HepG2 (cell line): ENCODE measurements at regions not wholly inside any gene's neighbourhood (a gene's known extent, or its start where the extent isn't known, plus 50 kb on each side); places are given as distances from the start of the nearest gene placed in this dataset.

Source experiments
- ATAC-seq: fragments of 200-7000 bp; cut with Tn5 transposase; 3 replicates; pipeline ENCODE4 v1.9.1; 2020; ENCODE audit warnings: mild to moderate bottlenecking, moderate library complexity
- BruUV-seq: library from RNA; stranded (reverse); fragments of 400-500 nt; replicated peaks from 2 replicates; lab custom pipeline; 2021; lab: Mats Ljungman, UMichigan
- CTCF ChIA-PET: fragments of 300-600 bp; formaldehyde crosslinking; extraction: SDS; loops from one replicate; lab custom pipeline; 2021; ENCODE audit warnings: low total read pairs, inconsistent platforms, low intra/inter-chr PET ratio; lab: Yijun Ruan, JAX
- POLR2A ChIA-PET: fragments of 350-600 bp; sonication (Branson Sonifier 250); formaldehyde crosslinking; loops from one replicate; lab custom pipeline; 2020; ENCODE audit warnings: antibody characterized with exemption, inconsistent platforms; lab: Yijun Ruan, JAX
- DNase-seq: peaks from one replicate; pipeline ENCODE4 v3.0.0-alpha.2; 2015; ENCODE audit warnings: low spot score
- FAIRE-seq: peaks from 3 replicates; lab custom pipeline; 2011; peaks lifted over from hg19 to GRCh38; lab: Jason Lieb, UNC
- H2AFZ ChIP-seq: one replicate; pipeline ENCODE4 v1.6.1; 2011; ENCODE audit warnings: low read length, inconsistent platforms
- H3K27ac ChIP-seq: fragments of 300-600 bp; 3 replicates; pipeline ENCODE4 v1.8.0; 2011; ENCODE audit warnings: mixed run types, mild to moderate bottlenecking, mixed read lengths, low read length, inconsistent platforms; ENCODE audit not compliant: insufficient read depth; ENCODE audit errors: extremely low read length
- H3K27me3 ChIP-seq, 2 experiments: fragments of 200-600 bp in 1 of 2; 2 replicates in 1 of 2; 3 replicates in 1 of 2; pipeline versions ENCODE4 v1.6.0 to v1.8.0; 2011; ENCODE audit warnings: low read length in 2 of 2, mild to moderate bottlenecking in 2 of 2, moderate library complexity in 2 of 2, inconsistent platforms in 1 of 2; ENCODE audit not compliant: insufficient read depth in 2 of 2, control insufficient read depth in 1 of 2
- H3K36me3 ChIP-seq, 2 experiments: fragments of 200-600 bp in 1 of 2; replicated peaks in 1 of 2; 2 replicates in 1 of 2; 3 replicates in 1 of 2; pipeline versions ENCODE4 v1.5.1 to v1.8.0; 2011; ENCODE audit warnings: low read length in 2 of 2, inconsistent platforms in 1 of 2; ENCODE audit not compliant: insufficient read depth in 2 of 2, control insufficient read depth in 1 of 2
- H3K4me1 ChIP-seq: 2 replicates; pipeline ENCODE4 v1.5.1; 2012; ENCODE audit warnings: low read length, inconsistent platforms; ENCODE audit not compliant: insufficient read depth
- H3K4me2 ChIP-seq: 2 replicates; pipeline ENCODE4 v1.6.0; 2011; ENCODE audit warnings: low read depth, low read length, inconsistent platforms
- H3K4me3 ChIP-seq, 3 experiments: fragments of 200-600 bp in 1 of 3; sonication (generic), shearing (Covaris generic) in 1 of 3; replicated peaks in 1 of 3; 2 replicates each; pipeline ENCODE4 v1.5.1; 2011 to 2016; ENCODE audit warnings: low read length in 3 of 3, inconsistent platforms in 2 of 3, low read depth in 2 of 3, mild to moderate bottlenecking in 2 of 3, control low read depth in 1 of 3, mixed read lengths in 1 of 3; ENCODE audit not compliant: insufficient read depth in 1 of 3
- H3K79me2 ChIP-seq: one replicate; pipeline ENCODE4 v1.6.1; 2011; ENCODE audit warnings: low read length, inconsistent platforms; ENCODE audit not compliant: insufficient read depth
- H3K9ac ChIP-seq: 2 replicates; pipeline ENCODE4 v1.6.0; 2011; ENCODE audit warnings: mild to moderate bottlenecking, low read depth, low read length, inconsistent platforms; ENCODE audit not compliant: insufficient read depth
- H3K9me3 ChIP-seq: 2 replicates; pipeline ENCODE4 v1.5.1; 2012; ENCODE audit warnings: mild to moderate bottlenecking, low read length
- H4K20me1 ChIP-seq: 2 replicates; pipeline ENCODE4 v1.6.0; 2011; ENCODE audit warnings: inconsistent platforms, mild to moderate bottlenecking, low read length, moderate library complexity; ENCODE audit not compliant: insufficient read depth
- AHDC1 ChIP-seq: sonication (generic); formaldehyde crosslinking; IDR thresholded peaks from 2 replicates; pipeline ENCODE4 v1.5.1; 2020; ENCODE audit warnings: mild to moderate bottlenecking, missing genetic modification reagents, borderline replicate concordance
- BCL6 ChIP-seq: IDR thresholded peaks from 2 replicates; pipeline ENCODE4 v1.6.1; 2016; ENCODE audit warnings: missing genetic modification reagents, missing compliant biosample characterization
- CREB1 ChIP-seq, 2 experiments: fragments of 450-650 bp in 1 of 2; IDR thresholded peaks; 2 replicates each; pipeline ENCODE4 v1.6.1; 2016 to 2017; ENCODE audit warnings: control low read depth in 1 of 2, mild to moderate bottlenecking in 1 of 2, missing compliant biosample characterization in 1 of 2, missing genetic modification characterization in 1 of 2
- MIXL1 ChIP-seq: IDR thresholded peaks from 2 replicates; pipeline ENCODE4 v1.6.1; 2016
- MTF1 ChIP-seq: sonication (generic); formaldehyde crosslinking; IDR thresholded peaks from 2 replicates; pipeline ENCODE4 v1.5.0; 2020; ENCODE audit warnings: missing genetic modification reagents
- NR2F2 ChIP-seq: IDR thresholded peaks from 2 replicates; pipeline ENCODE4 v1.6.1; 2012; ENCODE audit warnings: low read depth, inconsistent platforms, borderline replicate concordance
- PBX3 ChIP-seq: sonication (generic); formaldehyde crosslinking; IDR thresholded peaks from 2 replicates; pipeline ENCODE4 v1.8.1; 2023; ENCODE audit warnings: missing genetic modification reagents, inconsistent platforms, borderline replicate concordance
- PHF5A ChIP-seq: IDR thresholded peaks from one replicate; pipeline ENCODE4 v1.6.1; 2018; ENCODE audit warnings: low read depth, missing genetic modification reagents; ENCODE audit not compliant: unreplicated experiment
- SUZ12 ChIP-seq: fragments of 150-350 bp; IDR thresholded peaks from 2 replicates; pipeline ENCODE4 v1.6.1; 2014; ENCODE audit warnings: low read depth, low read length
- TMF1 ChIP-seq: sonication (generic); formaldehyde crosslinking; IDR thresholded peaks from 2 replicates; pipeline ENCODE4 v1.8.1; 2022; ENCODE audit warnings: low read depth, missing genetic modification reagents
- ZBTB3 ChIP-seq: sonication (generic); formaldehyde crosslinking; IDR thresholded peaks from 2 replicates; pipeline ENCODE4 v1.4.0; 2020; ENCODE audit warnings: low read depth, mild to moderate bottlenecking, moderate library complexity, missing genetic modification reagents, borderline replicate concordance
- ZKSCAN5 ChIP-seq: sonication (generic); formaldehyde crosslinking; IDR thresholded peaks from 2 replicates; pipeline ENCODE4 v1.5.1; 2020; ENCODE audit warnings: mild to moderate bottlenecking, missing genetic modification reagents
- ZNF121 ChIP-seq: sonication (generic); formaldehyde crosslinking; IDR thresholded peaks from 2 replicates; pipeline ENCODE4 v1.5.0; 2020; ENCODE audit warnings: mild to moderate bottlenecking, missing genetic modification reagents
- ZNF282 ChIP-seq: fragments of 450-650 bp; IDR thresholded peaks from 2 replicates; pipeline ENCODE4 v1.6.1; 2018; ENCODE audit not compliant: partially characterized antibody
- ZNF367 ChIP-seq: sonication (generic); formaldehyde crosslinking; IDR thresholded peaks from 2 replicates; pipeline ENCODE4 v1.4.0; 2020; ENCODE audit warnings: missing genetic modification reagents, borderline replicate concordance
- ZNF615 ChIP-seq: sonication (generic); formaldehyde crosslinking; IDR thresholded peaks from 2 replicates; pipeline ENCODE4 v1.5.0; 2020; ENCODE audit warnings: mild to moderate bottlenecking, missing genetic modification reagents, borderline replicate concordance
- WGBS: methylation state at CpG from one replicate; pipeline ENCODE4 v1.1.6; 2017; ENCODE audit warnings: low lambda C conversion rate; 5-methylcytosine and 5-hydroxymethylcytosine counted together
- in situ Hi-C: cut with HindIII; loops from 2 replicates; pipeline ENCODE4 v1.10.0; 2017; ENCODE audit warnings: low pct_unique_long_range_greater_than_20kb; ENCODE audit not compliant: extremely low pct_ligation_motif_present
- intact Hi-C: fragments of 100-400 bp; cut with micrococcal nuclease; formaldehyde crosslinking; loops from one replicate; pipeline ENCODE4 v1.10.0; 2022; ENCODE audit not compliant: unreplicated experiment
- TF ChIP-seq, protein P1 (sequence below): sonication (generic); formaldehyde crosslinking; IDR thresholded peaks from 2 replicates; pipeline ENCODE4 v1.8.0; 2022; ENCODE audit warnings: missing genetic modification reagents, low read depth, mild to moderate bottlenecking, borderline replicate concordance

GRCh38 chr9:26682041-26682440, 210.6 kb downstream of the CAAP1 start:
- no peak for ATAC-seq
- intact Hi-C loops, result no loop called here
- no peak overlapping the region for H3K27ac ChIP-seq
- ChIA-PET CTCF (no interaction called here), POLR2A (no interaction called here)
- BruUV-seq, result no TSS peak
- H3K4me2 ChIP-seq, result no peak overlapping the region
- H3K9me3 ChIP-seq, result no peaks in the 10 kb centered on the region
- no peak for DNase-seq
- no peak for FAIRE-seq
- no peak for TF ChIP-seq MIXL1 (CRISPR knock-in tag)
- TF ChIP-seq AHDC1 (CRISPR knock-in tag), result no peak
- no peak for TF ChIP-seq ZKSCAN5
- TF ChIP-seq MTF1 (CRISPR knock-in tag), result no peak
- no peak for TF ChIP-seq PHF5A
- TF ChIP-seq ZNF121, result no peak
- TF ChIP-seq TMF1, result no peak
- TF ChIP-seq, protein P1, sequence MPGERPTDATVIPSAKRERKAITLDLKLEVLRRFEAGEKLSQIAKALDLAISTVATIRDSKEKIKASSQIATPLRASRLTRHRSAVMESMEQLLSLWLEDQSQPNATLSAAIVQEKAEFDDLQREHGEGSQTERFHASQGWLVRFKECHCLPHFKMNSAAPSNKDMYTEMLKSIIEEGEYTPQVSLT (CRISPR knock-in tag), result no peak
- no peak for TF ChIP-seq ZBTB3 (CRISPR knock-in tag)
- TF ChIP-seq ZNF367, result no peak
- TF ChIP-seq BCL6 (CRISPR knock-in tag), result no peak
- TF ChIP-seq SUZ12, result no peak
- TF ChIP-seq ZNF615 (CRISPR knock-in tag), result no peak
- TF ChIP-seq PBX3 (CRISPR knock-in tag), result no peak
- TF ChIP-seq ZNF282, result no peak
- no peak for TF ChIP-seq CREB1 (IDR thresholded peaks at IDR 0.05)
- TF ChIP-seq CREB1 (CRISPR knock-in tag; IDR thresholded peaks at IDR 0.05), result no peak
- no peak for TF ChIP-seq NR2F2
- no peak overlapping the region for H3K9ac ChIP-seq
- in situ Hi-C loops, result no loop called here
- WGBS, result under 1% methylated on average over 4 of the region's 4 CpGs
- H3K4me3 ChIP-seq, result no peak overlapping the region
- H3K27me3 ChIP-seq, result no peaks in the 10 kb centered on the region
- H3K79me2 ChIP-seq, result no peaks in the 10 kb centered on the region
- H4K20me1 ChIP-seq, result no peaks in the 10 kb centered on the region
- H2AFZ ChIP-seq, result no peak overlapping the region
- no peaks in the 10 kb centered on the region for H3K4me1 ChIP-seq
- H3K36me3 ChIP-seq, result no peaks in the 10 kb centered on the region
